PC-3 (cell line): ENCODE measurements at regions not wholly inside any gene's neighbourhood (a gene's known extent, or its start where the extent isn't known, plus 50 kb on each side); places are given as distances from the start of the nearest gene placed in this dataset.

Source experiments
- CTCF ChIP-seq: fragments of 300-600 bp; sonication (generic); conservative IDR thresholded peaks from 2 replicates; pipeline ENCODE4 v1.5.1; 2017; ENCODE audit warnings: antibody characterized with exemption, low read depth, mild to moderate bottlenecking, low read length
- EZH2phosphoT487 ChIP-seq: fragments of 300-600 bp; sonication (generic); IDR thresholded peaks from 2 replicates; pipeline ENCODE4 v1.6.1; 2018; ENCODE audit warnings: mild to moderate bottlenecking, antibody characterized with exemption, low read length, borderline replicate concordance

DNA sequence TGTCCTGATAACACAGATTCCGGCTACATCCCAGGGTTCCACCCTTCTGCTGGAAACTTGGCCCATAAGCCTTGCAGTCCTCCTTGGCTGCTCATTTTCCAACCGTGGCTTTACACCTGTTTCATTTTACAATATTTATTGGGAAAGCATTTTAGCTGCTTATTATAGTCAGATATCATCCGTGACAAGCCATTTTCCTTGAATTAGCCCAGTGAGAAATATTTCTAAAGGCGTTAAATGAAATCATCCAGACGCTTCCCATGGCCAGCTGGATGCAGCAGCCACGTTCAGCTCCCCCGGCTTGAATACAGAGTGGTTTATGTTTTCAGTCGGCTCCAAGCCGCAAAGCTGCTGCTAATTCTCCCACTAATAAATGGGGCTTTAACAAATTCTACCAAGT lies 245.0 kb upstream of the PELI2 start:
- no peak for TF ChIP-seq CTCF
- no peak for TF ChIP-seq EZH2phosphoT487
